Fibroblast of the aortic adventitia (primary cell): ENCODE measurements at regions not wholly inside any gene's neighbourhood (a gene's known extent, or its start where the extent isn't known, plus 50 kb on each side); places are given as distances from the start of the nearest gene placed in this dataset.
A peak's percentile ranks its signal among the peaks of the same experiment; 100 is the strongest.

Source experiments
- DNase-seq: peaks from one replicate; pipeline ENCODE4 v3.0.0-alpha.2; 2010; ENCODE audit warnings: low read depth
- H3K4me3 ChIP-seq: 2 replicates; pipeline ENCODE4 v1.5.1; 2011; ENCODE audit warnings: low read depth, mild to moderate bottlenecking, control low read depth, low read length, moderate library complexity
- CTCF ChIP-seq: IDR thresholded peaks from 2 replicates; pipeline ENCODE4 v1.5.1; 2011; ENCODE audit warnings: mild to moderate bottlenecking, low read length, control low read depth, inconsistent platforms; ENCODE audit not compliant: insufficient read depth

DNA sequence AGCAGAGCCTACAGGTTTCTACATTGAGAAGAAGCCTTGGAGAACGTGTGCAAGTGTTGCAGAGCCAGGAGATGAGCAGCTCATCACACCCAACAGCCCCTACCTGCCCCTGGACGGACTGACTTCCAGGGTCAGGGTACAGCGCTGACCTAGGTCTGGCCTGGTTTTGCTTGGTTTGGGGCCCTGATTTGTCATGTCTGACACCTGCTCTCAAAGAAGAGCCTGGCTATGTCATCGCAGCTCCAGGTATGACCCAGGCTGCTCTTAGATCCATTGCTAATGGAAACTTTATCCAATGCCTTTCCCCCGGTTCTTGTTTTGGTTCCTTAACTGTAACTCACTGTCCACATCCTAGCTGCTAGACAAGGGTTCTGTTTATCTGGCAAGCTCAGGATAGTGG lies 149.5 kb downstream of the CXCL12 start:
- H3K4me3 ChIP-seq: no peak overlapping the region
- TF ChIP-seq CTCF: no peak
- DNase-seq: no peak

DNA sequence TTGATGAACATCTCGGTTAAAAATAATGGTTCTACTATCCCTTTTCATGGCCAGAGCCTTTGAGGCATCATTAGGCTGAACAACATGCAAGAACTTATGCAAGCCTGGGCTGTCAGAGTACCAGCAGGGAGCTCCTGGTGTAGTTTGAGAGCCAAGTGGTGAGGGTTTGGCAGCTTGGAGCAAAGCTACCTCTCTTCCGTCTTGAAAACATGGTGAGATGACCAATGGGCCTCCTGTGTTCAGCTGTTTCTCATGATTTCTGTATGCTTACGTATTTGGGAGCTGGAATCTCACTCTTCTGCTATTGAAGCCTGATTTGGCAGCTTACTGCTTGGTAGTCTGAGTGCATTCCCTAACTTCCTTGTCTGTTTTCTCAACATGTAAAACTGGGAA lies 150.4 kb downstream of the CXCL12 start:
- TF ChIP-seq CTCF: no peak
- H3K4me3 ChIP-seq: no peak overlapping the region
- DNase-seq: peak; percentile 56

- DNase-seq: no peak
- H3K4me3 ChIP-seq: no peak overlapping the region
- no peak for TF ChIP-seq CTCF
Observed at GRCh38 chr10:44233561-44234482, 151.1 kb downstream of the CXCL12 start.

DNA sequence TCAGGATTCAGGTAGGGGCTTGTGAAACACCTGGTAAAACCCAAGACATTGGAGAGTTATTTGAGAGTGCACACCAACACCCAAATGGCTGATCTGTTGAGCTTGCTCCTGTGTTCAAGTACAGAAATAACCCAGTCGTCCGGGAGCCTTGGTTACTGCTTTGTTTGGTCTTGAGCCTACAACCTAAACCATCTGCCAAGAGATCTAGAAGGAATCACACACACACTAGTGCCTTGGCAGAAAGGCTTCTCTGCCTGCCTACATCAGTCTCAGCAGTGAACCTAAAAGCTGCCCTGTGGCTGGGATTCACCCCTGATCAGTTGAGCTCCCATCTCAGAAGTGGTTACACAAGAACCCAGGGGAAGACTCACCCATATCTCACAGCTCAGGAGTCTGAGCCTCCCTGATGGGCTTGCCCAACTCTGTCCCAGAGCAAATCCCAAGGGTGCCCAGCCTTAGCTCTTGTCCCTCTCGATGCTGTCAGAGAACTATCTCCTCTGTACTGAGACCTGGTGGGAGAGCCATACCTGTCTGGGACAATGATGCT lies 167.6 kb downstream of the CXCL12 start:
- no peak overlapping the region for H3K4me3 ChIP-seq
- no peak for TF ChIP-seq CTCF
- peak; percentile 12 for DNase-seq

GRCh38 chr10:44216073-44216472 lies 168.8 kb downstream of the CXCL12 start:
- no peak for TF ChIP-seq CTCF
- no peak overlapping the region for H3K4me3 ChIP-seq
- DNase-seq: no peak

- H3K4me3 ChIP-seq: no peak overlapping the region
- no peak for TF ChIP-seq CTCF
Observed at GRCh38 chr10:44209811-44210210, 175.1 kb downstream of the CXCL12 start.

DNA sequence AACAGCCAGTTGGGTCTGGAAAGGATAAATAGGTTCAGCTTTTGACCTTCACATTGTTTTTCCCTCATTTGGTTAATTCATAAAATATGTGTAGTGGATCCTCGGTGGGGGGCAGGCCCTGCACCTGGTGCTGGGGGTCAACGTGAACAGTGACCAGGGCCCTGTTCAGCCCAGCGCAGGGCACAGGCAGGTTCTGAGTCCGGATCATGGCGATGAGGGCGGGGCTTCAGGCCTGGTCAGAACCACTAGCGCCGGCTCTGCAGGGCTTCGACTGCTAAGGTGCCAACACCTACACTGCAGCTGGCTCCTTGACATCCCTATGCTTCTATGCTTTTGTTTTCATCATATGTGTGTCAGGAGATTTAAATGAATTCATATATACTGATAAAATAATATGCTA lies 177.7 kb downstream of the CXCL12 start:
- TF ChIP-seq CTCF: no peak
- H3K4me3 ChIP-seq: no peak overlapping the region
- no peak for DNase-seq

More at GRCh38 chr10:44209811-44210210, 175.1 kb downstream of the CXCL12 start:
- DNase-seq: no peak
